H1 (cell line): ENCODE measurements at regions not wholly inside any gene's neighbourhood (a gene's known extent, or its start where the extent isn't known, plus 50 kb on each side); places are given as distances from the start of the nearest gene placed in this dataset.

Source experiments
- BRCA1 ChIP-seq: IDR thresholded peaks from 2 replicates; pipeline ENCODE4 v1.6.1; 2012; ENCODE audit warnings: low read depth, low read length, improper control_type of control experiment
- CTCF ChIP-seq, 3 experiments: IDR thresholded peaks; 1 replicate in 2 of 3; 2 replicates in 1 of 3; pipeline versions ENCODE4 v1.5.1 to v1.6.1; 2011; ENCODE audit warnings: low read length in 3 of 3, mild to moderate bottlenecking in 3 of 3, inconsistent platforms in 2 of 3, low read depth in 1 of 3, moderate library complexity in 1 of 3; ENCODE audit not compliant: insufficient read depth in 1 of 3; ENCODE audit errors: control extremely low read depth in 1 of 3
- E2F6 ChIP-seq: IDR thresholded peaks from 2 replicates; pipeline ENCODE4 v1.6.1; 2012; ENCODE audit warnings: inconsistent platforms
- KDM5A ChIP-seq: fragments of 200-600 bp; IDR thresholded peaks from 2 replicates; pipeline ENCODE4 v1.7.1; 2012; ENCODE audit warnings: mild to moderate bottlenecking, low read length, inconsistent platforms, mixed read lengths
- SAP30 ChIP-seq: fragments of 300-600 bp; sonication (generic); IDR thresholded peaks from 2 replicates; pipeline ENCODE4 v1.7.1; 2012; ENCODE audit warnings: low read length, moderate library complexity, mild to moderate bottlenecking, inconsistent platforms; ENCODE audit not compliant: insufficient read depth, insufficient replicate concordance
- SIN3A ChIP-seq, 2 experiments: IDR thresholded peaks in 1 of 2; conservative IDR thresholded peaks in 1 of 2; 2 replicates each; pipeline ENCODE4 v1.6.1; 2011 to 2012; ENCODE audit warnings: low read length in 2 of 2, improper control_type of control experiment in 1 of 2, low read depth in 1 of 2, mild to moderate bottlenecking in 1 of 2
- TAF7 ChIP-seq: optimal IDR thresholded peaks from 2 replicates; pipeline ENCODE3; 2011; ENCODE audit warnings: low read depth, mild to moderate bottlenecking, inconsistent platforms, low read length, moderate library complexity, borderline replicate concordance
- USF2 ChIP-seq: IDR thresholded peaks from 2 replicates; pipeline ENCODE4 v1.6.1; 2011; ENCODE audit warnings: low read length, improper control_type of control experiment

GRCh38 chr2:48199070-48199469, 115.4 kb upstream of the FOXN2 start (continued):
- no peak for TF ChIP-seq SAP30
- TF ChIP-seq BRCA1 = no peak
- no peak for TF ChIP-seq SIN3A (conservative IDR thresholded peaks at IDR 0.05 in 1 of 2, IDR thresholded peaks at IDR 0.05 in 1 of 2; ENCODE audit: low read depth in 1 of 2, low read length in 2 of 2)
- no peak for TF ChIP-seq TAF7
- TF ChIP-seq KDM5A = no peak
- TF ChIP-seq E2F6 = no peak
- TF ChIP-seq USF2 = no peak
- TF ChIP-seq CTCF (IDR thresholded peaks at IDR 0.05; ENCODE audit: control extremely low read depth in 1 of 3, insufficient read depth in 1 of 3, low read depth in 1 of 3, low read length in 3 of 3) = no peak
- TF ChIP-seq, all 59 proteins: peak for 0
